Gastrocnemius medialis (tissue), 4 donors: ENCODE measurements at regions not wholly inside any gene's neighbourhood (a gene's known extent, or its start where the extent isn't known, plus 50 kb on each side); places are given as distances from the start of the nearest gene placed in this dataset.
A peak's percentile ranks its signal among the peaks of the same experiment; 100 is the strongest.

ENCODE experiments used
- ATAC-seq, 2 donors: fragments of 150-250 bp; one replicate each; pipeline ENCODE4 v1.9.1; 2016
- DNase-seq, 2 donors: peaks; one replicate each; pipeline ENCODE4 v3.0.0-alpha.2; 2019
- H3K27ac ChIP-seq, 4 donors: fragments of 200-600 bp; sonication (generic); 1 replicate in 1 of 4; 2 replicates in 3 of 4; pipeline ENCODE4 v1.5.1; 2016 to 2018; ENCODE audit warnings: mild to moderate bottlenecking in 2 of 4, moderate library complexity in 1 of 4
- H3K27me3 ChIP-seq, 3 donors: fragments of 200-600 bp; sonication (generic) in 2 of 3; 1 replicate in 1 of 3; 2 replicates in 2 of 3; pipeline versions ENCODE4 v1.5.1 to v1.6.0; 2016 to 2019; ENCODE audit warnings: mild to moderate bottlenecking in 1 of 3, moderate library complexity in 1 of 3
- H3K36me3 ChIP-seq, 2 donors: fragments of 200-600 bp; sonication (generic) in 1 of 2; one replicate each; pipeline ENCODE4 v1.5.1; 2017 to 2018
- H3K4me1 ChIP-seq, 2 donors: fragments of 200-600 bp; sonication (generic) in 1 of 2; one replicate each; pipeline ENCODE4 v1.5.1; 2016 to 2017; ENCODE audit warnings: mild to moderate bottlenecking in 2 of 2
- H3K4me3 ChIP-seq, 4 donors: fragments of 200-600 bp; sonication (generic) in 3 of 4; 1 replicate in 1 of 4; 2 replicates in 3 of 4; pipeline ENCODE4 v1.5.1; 2016 to 2019; ENCODE audit warnings: mild to moderate bottlenecking in 2 of 4
- H3K9me3 ChIP-seq, 3 donors: fragments of 200-600 bp; sonication (generic) in 2 of 3; 1 replicate in 1 of 3; 2 replicates in 2 of 3; pipeline ENCODE4 v1.5.1; 2016 to 2019
- CTCF ChIP-seq, 5 experiments: fragments of 450-650 bp in 3 of 5; fragments of 200-600 bp in 2 of 5; sonication (generic) in 2 of 5; IDR thresholded peaks in 4 of 5; conservative IDR thresholded peaks in 1 of 5; 1 replicate in 4 of 5; 2 replicates in 1 of 5; pipeline ENCODE4 v1.5.1; 2016 to 2019; ENCODE audit warnings: antibody characterized with exemption in 5 of 5, mild to moderate bottlenecking in 3 of 5, moderate library complexity in 3 of 5
- POLR2A ChIP-seq, 2 donors: fragments of 450-650 bp; IDR thresholded peaks; one replicate each; pipeline ENCODE4 v1.6.1; 2017; ENCODE audit warnings: antibody characterized with exemption in 2 of 2, mild to moderate bottlenecking in 2 of 2, moderate library complexity in 2 of 2
- in situ Hi-C, 4 donors: fragments of 200-750 bp; cut with MboI; loops; one replicate each; pipeline versions ENCODE4 v1.15.0 to v1.8.0; 2017; ENCODE audit warnings: low sequenced_read_pairs in 4 of 4
- intact Hi-C: fragments of 100-400 bp; cut with DNase I; formaldehyde crosslinking; loops from one replicate; pipeline ENCODE4 v1.15.1; 2023; ENCODE audit warnings: low total_unique reads

GRCh38 chr17:34756637-34757021, 177.2 kb downstream of the TMEM132E start:
- DNase-seq (no peak), ATAC-seq (peak in 1 of 2 donors; percentile 76)
- H3K4me1 ChIP-seq = peaks cover 0 to 6% of the 10 kb centered on the region in 2 donors
- H3K36me3 ChIP-seq = no peaks in the 10 kb centered on the region
- intact Hi-C loops (no loop called here), in situ Hi-C loops (no loop called here)
- no peaks in the 10 kb centered on the region for H3K9me3 ChIP-seq
- no peaks in the 10 kb centered on the region for H3K27me3 ChIP-seq
- H3K4me3 ChIP-seq = no peak overlapping the region
- TF ChIP-seq CTCF (IDR thresholded peaks at IDR 0.05 in 4 of 5, conservative IDR thresholded peaks at IDR 0.05 in 1 of 5) (no peak), POLR2A (IDR thresholded peaks at IDR 0.05) (no peak)
- H3K27ac ChIP-seq = no peak overlapping the region

- Histone ChIP-seq H3K27ac (no peak overlapping the region), H3K4me3 (no peak overlapping the region), H3K4me1 (peaks cover 0 to 6% of the 10 kb centered on the region in 2 donors), H3K9me3 (no peaks in the 10 kb centered on the region), H3K36me3 (no peaks in the 10 kb centered on the region), H3K27me3 (no peaks in the 10 kb centered on the region)
- intact Hi-C loops (no loop called here), in situ Hi-C loops (no loop called here)
- DNase-seq = no peak
- ATAC-seq = no peak
- TF ChIP-seq CTCF (IDR thresholded peaks at IDR 0.05 in 4 of 5, conservative IDR thresholded peaks at IDR 0.05 in 1 of 5) = no peak
- no peak for TF ChIP-seq POLR2A (IDR thresholded peaks at IDR 0.05)
Observed at GRCh38 chr17:34755981-34756636, 176.7 kb downstream of the TMEM132E start.

- in situ Hi-C loops (no loop called here), intact Hi-C loops (no loop called here)
- DNase-seq (no peak), ATAC-seq (no peak)
- TF ChIP-seq POLR2A (IDR thresholded peaks at IDR 0.05) (no peak), CTCF (IDR thresholded peaks at IDR 0.05 in 4 of 5, conservative IDR thresholded peaks at IDR 0.05 in 1 of 5) (no peak)
- H3K4me1 ChIP-seq = peaks cover 0 to 6% of the 10 kb centered on the region in 2 donors
- no peaks in the 10 kb centered on the region for H3K27me3 ChIP-seq
- H3K27ac ChIP-seq = no peak overlapping the region
- H3K4me3 ChIP-seq = no peak overlapping the region
- H3K9me3 ChIP-seq = no peaks in the 10 kb centered on the region
- no peaks in the 10 kb centered on the region for H3K36me3 ChIP-seq
Observed at GRCh38 chr17:34755371-34755770, 176.0 kb downstream of the TMEM132E start.

GRCh38 chr17:34750004-34750403, 170.6 kb downstream of the TMEM132E start:
- no peak for DNase-seq
- ATAC-seq = no peak
- Histone ChIP-seq H3K4me1 (no peaks in the 10 kb centered on the region), H3K9me3 (no peaks in the 10 kb centered on the region), H3K36me3 (no peaks in the 10 kb centered on the region), H3K27ac (no peak overlapping the region), H3K27me3 (no peaks in the 10 kb centered on the region), H3K4me3 (no peak overlapping the region)
- in situ Hi-C loops (no loop called here), intact Hi-C loops (no loop called here)
- no peak for TF ChIP-seq CTCF (IDR thresholded peaks at IDR 0.05 in 4 of 5, conservative IDR thresholded peaks at IDR 0.05 in 1 of 5)
- no peak for TF ChIP-seq POLR2A (IDR thresholded peaks at IDR 0.05)

GRCh38 chr17:34741967-34742366, 162.6 kb downstream of the TMEM132E start:
- Histone ChIP-seq H3K4me3 (no peak overlapping the region), H3K36me3 (no peaks in the 10 kb centered on the region), H3K27me3 (no peaks in the 10 kb centered on the region), H3K4me1 (no peaks in the 10 kb centered on the region), H3K27ac (no peak overlapping the region), H3K9me3 (no peaks in the 10 kb centered on the region)
- intact Hi-C loops = no loop called here
- in situ Hi-C loops = loop anchor here in 1 of 4 donors (25.0 kb wide), 1 partner anchor 155 kb away; the partner anchor contains the start of gene TMEM132E
- ATAC-seq (no peak), DNase-seq (no peak)
- TF ChIP-seq CTCF (IDR thresholded peaks at IDR 0.05 in 4 of 5, conservative IDR thresholded peaks at IDR 0.05 in 1 of 5) (no peak), POLR2A (IDR thresholded peaks at IDR 0.05) (no peak)
